ENCODE measurements at regions not wholly inside any gene's neighbourhood (a gene's known extent, or its start where the extent isn't known, plus 50 kb on each side); places are given as distances from the start of the nearest gene placed in this dataset.

GRCh38 chr2:15883684-15884083 lies 56.7 kb upstream of the MYCN start:
- Histone ChIP-seq H3K27me3 (no peaks in the 10 kb centered on the region), H3K9me3 (no peaks in the 10 kb centered on the region), H3K27ac (no peak overlapping the region), H3K36me3 (no peaks in the 10 kb centered on the region), H3K4me3 (no peak overlapping the region), H3K4me1 (no peaks in the 10 kb centered on the region)
- WGBS, 5 donors: 74 to 87% (median 78%) methylated on average over 2 of the region's 2 CpGs
- TF ChIP-seq POLR2A (IDR thresholded peaks at IDR 0.05): no peak
- TF ChIP-seq EP300 (IDR thresholded peaks at IDR 0.05): no peak
- no peak for TF ChIP-seq CTCF (IDR thresholded peaks at IDR 0.05)
- no peak for TF ChIP-seq POLR2AphosphoS5 (IDR thresholded peaks at IDR 0.05)
- intact Hi-C loops (cut with DNase I; ENCODE audit: low total_unique reads): no loop called here
- no peak for DNase-seq

GRCh38 chr2:15884790-15885189 lies 55.6 kb upstream of the MYCN start:
- intact Hi-C loops (cut with DNase I; ENCODE audit: low total_unique reads): no loop called here
- H3K9me3 ChIP-seq: no peaks in the 10 kb centered on the region

GRCh38 chr2:15886231-15886630 lies 54.1 kb upstream of the MYCN start:
- intact Hi-C loops (cut with DNase I; ENCODE audit: low total_unique reads): no loop called here
- no peaks in the 10 kb centered on the region for H3K27me3 ChIP-seq
- no peak for DNase-seq
- WGBS, 5 donors: 74 to 88% (median 83%) methylated on average over 6 of the region's 6 CpGs
- no peaks in the 10 kb centered on the region for H3K4me1 ChIP-seq
- H3K27ac ChIP-seq: no peak overlapping the region
- H3K4me3 ChIP-seq: no peak overlapping the region
- TF ChIP-seq POLR2AphosphoS5 (IDR thresholded peaks at IDR 0.05): no peak
- TF ChIP-seq EP300 (IDR thresholded peaks at IDR 0.05): no peak
- TF ChIP-seq CTCF (IDR thresholded peaks at IDR 0.05): no peak
- no peak for TF ChIP-seq POLR2A (IDR thresholded peaks at IDR 0.05)
- H3K36me3 ChIP-seq: no peaks in the 10 kb centered on the region
- H3K9me3 ChIP-seq: no peaks in the 10 kb centered on the region

More at GRCh38 chr2:15884790-15885189, 55.6 kb upstream of the MYCN start:
- no peak overlapping the region for H3K4me3 ChIP-seq
- H3K27ac ChIP-seq: no peak overlapping the region
- WGBS, 5 donors: 91 to 96% (median 92%) methylated on average over 2 of the region's 2 CpGs
- TF ChIP-seq POLR2AphosphoS5 (IDR thresholded peaks at IDR 0.05): no peak
- no peak for TF ChIP-seq EP300 (IDR thresholded peaks at IDR 0.05)
- TF ChIP-seq CTCF (IDR thresholded peaks at IDR 0.05): no peak
- no peak for TF ChIP-seq POLR2A (IDR thresholded peaks at IDR 0.05)
- no peak for DNase-seq
- H3K4me1 ChIP-seq: no peaks in the 10 kb centered on the region
- no peaks in the 10 kb centered on the region for H3K36me3 ChIP-seq
- H3K27me3 ChIP-seq: no peaks in the 10 kb centered on the region

- Histone ChIP-seq H3K9me3 (no peaks in the 10 kb centered on the region), H3K36me3 (no peaks in the 10 kb centered on the region), H3K27ac (no peak overlapping the region), H3K27me3 (no peaks in the 10 kb centered on the region), H3K4me1 (no peaks in the 10 kb centered on the region), H3K4me3 (no peak overlapping the region)
- 60 to 70% (median 63%) methylated on average over 15 of the region's 15 CpGs for WGBS, 5 donors
- TF ChIP-seq POLR2AphosphoS5 (IDR thresholded peaks at IDR 0.05) (no peak), CTCF (IDR thresholded peaks at IDR 0.05) (no peak), EP300 (IDR thresholded peaks at IDR 0.05) (no peak), POLR2A (IDR thresholded peaks at IDR 0.05) (no peak)
- DNase-seq: peak in 1 of 2 donors; percentile 56
- intact Hi-C loops (cut with DNase I; ENCODE audit: low total_unique reads): no loop called here
These were observed 50.8 kb upstream of the MYCN start for GRCh38 chr2:15889442-15890123.
